Calu3 (cell line): ENCODE measurements at regions not wholly inside any gene's neighbourhood (a gene's known extent, or its start where the extent isn't known, plus 50 kb on each side); places are given as distances from the start of the nearest gene placed in this dataset.

ENCODE experiments used
- BruUV-seq: library from RNA; stranded (reverse); fragments of 400-500 nt; replicated peaks from 2 replicates; lab custom pipeline; 2021; lab: Mats Ljungman, UMichigan
- CTCF ChIA-PET: fragments of 300-600 bp; sonication (Branson Sonifier 250); formaldehyde crosslinking; loops from one replicate; lab custom pipeline; 2022; ENCODE audit warnings: antibody characterized with exemption; lab: Charles Lee
- DNase-seq: peaks from one replicate; pipeline ENCODE4 v3.0.0; 2022
- H3K27ac Mint-ChIP-seq: one replicate; pipeline ENCODE4 v1.8.0; 2022; ENCODE audit warnings: mixed read lengths; ENCODE audit not compliant: unreplicated experiment
- H3K27me3 Mint-ChIP-seq: one replicate; pipeline ENCODE4 v1.8.0; 2022; ENCODE audit warnings: mixed read lengths; ENCODE audit not compliant: unreplicated experiment
- H3K36me3 Mint-ChIP-seq: one replicate; pipeline ENCODE4 v1.8.0; 2022; ENCODE audit warnings: mild to moderate bottlenecking, moderate library complexity, mixed read lengths; ENCODE audit not compliant: insufficient read depth, unreplicated experiment
- H3K4me1 Mint-ChIP-seq: one replicate; pipeline ENCODE4 v1.8.0; 2022; ENCODE audit warnings: mild to moderate bottlenecking, low read depth, mixed read lengths; ENCODE audit not compliant: unreplicated experiment
- H3K4me3 Mint-ChIP-seq: one replicate; pipeline ENCODE4 v1.8.0; 2022; ENCODE audit warnings: mild to moderate bottlenecking, low read depth, moderate library complexity, mixed read lengths; ENCODE audit not compliant: unreplicated experiment
- H3K9me3 Mint-ChIP-seq: one replicate; pipeline ENCODE4 v1.8.0; 2022; ENCODE audit warnings: low read depth, mixed read lengths; ENCODE audit not compliant: unreplicated experiment
- CTCF ChIP-seq: fragments of 200-600 bp; IDR thresholded peaks from one replicate; pipeline ENCODE4 v1.8.0; 2022; ENCODE audit warnings: antibody characterized with exemption; ENCODE audit not compliant: unreplicated experiment
- intact Hi-C: fragments of 100-400 bp; cut with micrococcal nuclease; formaldehyde crosslinking; loops from one replicate; pipeline ENCODE4 v1.10.0; 2022; ENCODE audit not compliant: unreplicated experiment

- CTCF ChIA-PET, result interaction anchor here (0.7 to 1.7 kb wide), 7 partner anchors 73 to 233 kb away, joined by 3 to 17 read pairs (median 6); no protein-coding TSS in a partner anchor
- DNase-seq, result peak; percentile 38
- H3K4me3 Mint-ChIP-seq, result no peak overlapping the region
These were observed 140.3 kb upstream of the CXCL13 start for GRCh38 chr4:77465271-77465670.

GRCh38 chr4:77466430-77466829 is 139.2 kb upstream of the CXCL13 start:
- no peak for TF ChIP-seq CTCF
- Mint-ChIP-seq H3K27me3 (peaks cover 24% of the 10 kb centered on the region), H3K9me3 (no peaks in the 10 kb centered on the region), H3K4me3 (no peak overlapping the region), H3K27ac (no peak overlapping the region), H3K4me1 (no peaks in the 10 kb centered on the region), H3K36me3 (no peaks in the 10 kb centered on the region)
- BruUV-seq, result no TSS peak
- CTCF ChIA-PET, result interaction anchor here (0.5 to 1.7 kb wide), 3 partner anchors 129 to 153 kb away, joined by 3 to 17 read pairs (median 6); no protein-coding TSS in a partner anchor
- intact Hi-C loops, result loop anchor here (5.0 kb wide), 2 partner anchors 151 to 231 kb away; no protein-coding TSS in a partner anchor
- no peak for DNase-seq

More at GRCh38 chr4:77465271-77465670, 140.3 kb upstream of the CXCL13 start:
- H3K27me3 Mint-ChIP-seq, result peaks cover 29% of the 10 kb centered on the region
- no peak for TF ChIP-seq CTCF
- H3K36me3 Mint-ChIP-seq, result no peaks in the 10 kb centered on the region
- no peaks in the 10 kb centered on the region for H3K4me1 Mint-ChIP-seq
- intact Hi-C loops, result loop anchor here (2.0 to 5.0 kb wide), 3 partner anchors 136 to 232 kb away; no protein-coding TSS in a partner anchor
- no TSS peak for BruUV-seq
- no peaks in the 10 kb centered on the region for H3K9me3 Mint-ChIP-seq
- no peak overlapping the region for H3K27ac Mint-ChIP-seq

GRCh38 chr4:77471821-77472495 is 133.7 kb upstream of the CXCL13 start:
- BruUV-seq, result no TSS peak
- CTCF ChIA-PET, result no interaction called here
- no peak for TF ChIP-seq CTCF
- DNase-seq, result peak; percentile 2
- Mint-ChIP-seq H3K27ac (no peak overlapping the region), H3K27me3 (peaks cover 23% of the 10 kb centered on the region), H3K4me3 (no peak overlapping the region), H3K9me3 (no peaks in the 10 kb centered on the region), H3K4me1 (no peaks in the 10 kb centered on the region), H3K36me3 (no peaks in the 10 kb centered on the region)
- intact Hi-C loops, result loop anchor here (2.0 kb wide), 1 partner anchor 67 kb away; no protein-coding TSS in a partner anchor

- CTCF ChIA-PET, result interaction anchor here (0.6 to 1.1 kb wide), 2 partner anchors 11 to 16 kb away, joined by 3 to 4 read pairs; no protein-coding TSS in a partner anchor
- Mint-ChIP-seq H3K27me3 (peaks cover 37% of the 10 kb centered on the region), H3K27ac (no peak overlapping the region), H3K36me3 (no peaks in the 10 kb centered on the region), H3K9me3 (no peaks in the 10 kb centered on the region), H3K4me3 (no peak overlapping the region), H3K4me1 (no peaks in the 10 kb centered on the region)
- BruUV-seq, result no TSS peak
- TF ChIP-seq CTCF, result peak; percentile 33
- intact Hi-C loops, result loop anchor here (2.0 kb wide), 1 partner anchor 65 kb away; no protein-coding TSS in a partner anchor
- peak; percentile 6 for DNase-seq
These were observed 132.1 kb upstream of the CXCL13 start for GRCh38 chr4:77473509-77473908.
